Neural progenitor cell (in vitro differentiated cells): ENCODE measurements at regions not wholly inside any gene's neighbourhood (a gene's known extent, or its start where the extent isn't known, plus 50 kb on each side); places are given as distances from the start of the nearest gene placed in this dataset.

Experiments
- DNase-seq: peaks from one replicate; pipeline ENCODE4 v3.0.0-alpha.2; 2016; ENCODE audit warnings: low spot score
- H2AFZ ChIP-seq: fragments of 200-600 bp; sonication (generic); replicated peaks from 2 replicates; pipeline ENCODE4 v1.6.1; 2016; ENCODE audit warnings: antibody characterized with exemption
- H3F3A ChIP-seq: fragments of 200-600 bp; sonication (generic); 2 replicates; pipeline ENCODE4 v1.6.1; 2016; ENCODE audit warnings: antibody characterized with exemption, low read depth
- H3K27ac ChIP-seq: fragments of 200-600 bp; sonication (generic); 2 replicates; pipeline ENCODE4 v1.5.1; 2016; ENCODE audit warnings: mild to moderate bottlenecking
- H3K27me3 ChIP-seq: fragments of 200-600 bp; sonication (generic); 2 replicates; pipeline ENCODE4 v1.6.1; 2016; ENCODE audit warnings: mild to moderate bottlenecking, moderate library complexity
- H3K36me3 ChIP-seq: fragments of 200-600 bp; sonication (generic); 2 replicates; pipeline ENCODE4 v1.5.1; 2016
- H3K4me1 ChIP-seq: fragments of 200-600 bp; sonication (generic); 2 replicates; pipeline ENCODE4 v1.6.1; 2016; ENCODE audit warnings: mixed run types
- H3K4me2 ChIP-seq: fragments of 200-600 bp; sonication (generic); 2 replicates; pipeline ENCODE4 v1.6.1; 2016
- H3K4me3 ChIP-seq: fragments of 200-600 bp; sonication (generic); 2 replicates; pipeline ENCODE4 v1.5.1; 2016
- H3K79me2 ChIP-seq: fragments of 200-600 bp; sonication (generic); 2 replicates; pipeline ENCODE4 v1.6.1; 2016; ENCODE audit warnings: low read depth
- H3K9ac ChIP-seq: fragments of 200-600 bp; sonication (generic); 2 replicates; pipeline ENCODE4 v1.6.1; 2016
- H3K9me3 ChIP-seq: fragments of 200-600 bp; sonication (generic); 2 replicates; pipeline ENCODE4 v1.5.1; 2016; ENCODE audit warnings: low read depth
- H4K20me1 ChIP-seq: fragments of 200-600 bp; sonication (generic); 2 replicates; pipeline ENCODE4 v1.6.1; 2016; ENCODE audit warnings: low read depth
- H3K27ac Mint-ChIP-seq: 3 replicates; pipeline ENCODE4 v1.8.0; 2021; ENCODE audit warnings: mixed read lengths
- H3K27me3 Mint-ChIP-seq: 2 replicates; pipeline ENCODE4 v1.8.0; 2022; ENCODE audit warnings: low read depth, mild to moderate bottlenecking, inconsistent platforms, moderate library complexity, mixed read lengths; ENCODE audit not compliant: insufficient read depth
- H3K36me3 Mint-ChIP-seq: 3 replicates; pipeline ENCODE4 v1.8.0; 2021; ENCODE audit warnings: mixed read lengths
- H3K4me1 Mint-ChIP-seq: 3 replicates; pipeline ENCODE4 v1.8.0; 2021; ENCODE audit warnings: mixed read lengths
- H3K4me3 Mint-ChIP-seq: 3 replicates; pipeline ENCODE4 v1.8.0; 2021; ENCODE audit warnings: mild to moderate bottlenecking, moderate library complexity, mixed read lengths
- H3K9me3 Mint-ChIP-seq: 3 replicates; pipeline ENCODE4 v1.8.0; 2020; ENCODE audit warnings: mixed read lengths
- EZH2 ChIP-seq: fragments of 200-600 bp; sonication (generic); IDR thresholded peaks from 2 replicates; pipeline ENCODE4 v1.6.1; 2017; ENCODE audit warnings: antibody characterized with exemption, mild to moderate bottlenecking, moderate library complexity
- EZH2phosphoT487 ChIP-seq: fragments of 200-600 bp; sonication (generic); IDR thresholded peaks from 2 replicates; pipeline ENCODE4 v1.6.1; 2017; ENCODE audit warnings: antibody characterized with exemption
- TF ChIP-seq, protein P1 (sequence below): fragments of 200-600 bp; sonication (generic); IDR thresholded peaks from 2 replicates; pipeline ENCODE4 v1.5.1; 2017; ENCODE audit warnings: antibody characterized with exemption, mild to moderate bottlenecking

DNA sequence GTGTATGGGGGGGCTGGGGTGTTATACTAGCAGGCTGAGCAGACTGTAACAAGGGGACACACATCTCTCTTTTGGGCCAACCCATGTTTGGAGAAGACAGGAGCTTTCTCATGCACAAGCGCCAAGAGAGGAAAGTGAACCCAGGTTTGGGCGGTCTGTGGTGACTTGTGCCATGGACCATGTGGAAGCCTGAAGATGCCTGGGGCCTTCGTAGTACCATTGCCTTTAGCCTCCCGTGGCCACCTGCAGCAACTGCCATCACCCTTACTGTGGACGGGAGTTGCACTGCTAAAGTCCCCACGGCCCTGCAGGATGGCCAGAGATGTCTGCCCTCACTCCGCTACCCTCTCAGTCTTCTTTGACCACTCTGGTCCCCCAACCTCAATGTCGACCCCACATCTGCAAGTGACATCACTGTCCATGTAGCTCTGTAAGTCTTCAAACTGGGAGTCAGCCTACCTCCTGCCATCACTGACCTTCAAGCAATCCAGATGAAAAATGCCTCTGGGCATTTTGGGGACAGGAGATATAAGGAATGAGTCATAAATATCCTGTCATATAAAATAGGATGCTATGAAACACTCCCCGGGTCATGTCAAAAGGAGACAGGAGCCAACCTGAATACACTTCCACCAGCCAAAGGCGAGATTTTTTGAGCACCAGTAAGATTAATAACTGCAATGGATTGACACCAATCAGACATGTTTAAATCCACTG lies 74.7 kb upstream of the C15orf39 start:
- no peak for TF ChIP-seq EZH2
- TF ChIP-seq, protein P1, sequence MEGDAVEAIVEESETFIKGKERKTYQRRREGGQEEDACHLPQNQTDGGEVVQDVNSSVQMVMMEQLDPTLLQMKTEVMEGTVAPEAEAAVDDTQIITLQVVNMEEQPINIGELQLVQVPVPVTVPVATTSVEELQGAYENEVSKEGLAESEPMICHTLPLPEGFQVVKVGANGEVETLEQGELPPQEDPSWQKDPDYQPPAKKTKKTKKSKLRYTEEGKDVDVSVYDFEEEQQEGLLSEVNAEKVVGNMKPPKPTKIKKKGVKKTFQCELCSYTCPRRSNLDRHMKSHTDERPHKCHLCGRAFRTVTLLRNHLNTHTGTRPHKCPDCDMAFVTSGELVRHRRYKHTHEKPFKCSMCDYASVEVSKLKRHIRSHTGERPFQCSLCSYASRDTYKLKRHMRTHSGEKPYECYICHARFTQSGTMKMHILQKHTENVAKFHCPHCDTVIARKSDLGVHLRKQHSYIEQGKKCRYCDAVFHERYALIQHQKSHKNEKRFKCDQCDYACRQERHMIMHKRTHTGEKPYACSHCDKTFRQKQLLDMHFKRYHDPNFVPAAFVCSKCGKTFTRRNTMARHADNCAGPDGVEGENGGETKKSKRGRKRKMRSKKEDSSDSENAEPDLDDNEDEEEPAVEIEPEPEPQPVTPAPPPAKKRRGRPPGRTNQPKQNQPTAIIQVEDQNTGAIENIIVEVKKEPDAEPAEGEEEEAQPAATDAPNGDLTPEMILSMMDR: no peak
- no peak for TF ChIP-seq EZH2phosphoT487
- no peaks in the 10 kb centered on the region for H3K79me2 ChIP-seq
- Mint-ChIP-seq H3K4me3 (no peak overlapping the region), H3K27ac (no peak overlapping the region), H3K36me3 (no peaks in the 10 kb centered on the region), H3K4me1 (peaks cover 16% of the 10 kb centered on the region), H3K9me3 (no peaks in the 10 kb centered on the region), H3K27me3 (no peaks in the 10 kb centered on the region)
- no peak overlapping the region for H2AFZ ChIP-seq
- H3K27me3 ChIP-seq: no peaks in the 10 kb centered on the region
- H4K20me1 ChIP-seq: no peaks in the 10 kb centered on the region
- no peak overlapping the region for H3K4me3 ChIP-seq
- H3K4me1 ChIP-seq: peaks cover 15% of the 10 kb centered on the region
- H3K9me3 ChIP-seq: no peaks in the 10 kb centered on the region
- no peaks in the 10 kb centered on the region for H3K36me3 ChIP-seq
- no peak for DNase-seq
- H3K27ac ChIP-seq: no peak overlapping the region
- H3K4me2 ChIP-seq: no peak overlapping the region
- H3K9ac ChIP-seq: no peak overlapping the region
- peaks cover 12% of the 10 kb centered on the region for H3F3A ChIP-seq

DNA sequence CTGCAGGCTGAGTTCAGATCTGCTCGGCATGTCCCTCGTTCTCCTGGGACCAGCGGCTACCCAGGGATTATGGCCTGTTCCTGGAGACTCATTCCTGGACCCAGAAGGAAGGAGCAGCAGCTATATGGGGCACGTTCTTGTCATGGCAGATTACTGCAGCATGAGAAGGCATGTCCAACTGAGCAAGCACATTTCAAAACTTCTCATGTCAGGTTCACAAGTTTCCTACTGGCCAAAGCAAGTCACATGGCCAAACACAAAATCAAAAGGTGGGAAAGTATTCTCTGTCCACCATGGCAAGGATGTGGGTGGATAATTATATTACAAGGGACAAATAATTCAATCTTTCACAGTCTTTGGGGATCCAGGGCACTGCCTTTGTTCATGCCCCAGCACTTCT lies 71.9 kb upstream of the C15orf39 start:
- DNase-seq: no peak
- no peak overlapping the region for H3K4me3 Mint-ChIP-seq
- no peak overlapping the region for H2AFZ ChIP-seq

DNA sequence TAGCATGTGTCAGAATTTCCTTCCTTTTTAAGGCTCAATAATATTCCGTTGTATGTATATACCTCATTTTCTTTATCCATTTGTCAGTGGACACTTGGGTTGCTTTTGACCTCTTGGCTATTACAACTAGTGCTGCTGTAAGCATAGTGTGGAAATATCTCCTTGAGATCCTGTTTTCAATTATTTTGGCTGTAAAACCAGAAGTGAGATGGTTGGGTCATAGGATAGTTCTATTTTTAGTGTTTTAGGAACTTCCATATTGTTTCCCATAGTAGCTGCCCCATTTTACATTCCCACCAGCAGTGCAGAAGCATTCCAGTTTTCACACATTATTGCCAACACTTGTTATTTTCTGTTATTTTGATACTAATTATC lies 70.4 kb upstream of the C15orf39 start:
- Mint-ChIP-seq H3K9me3 (no peaks in the 10 kb centered on the region), H3K27ac (no peak overlapping the region), H3K27me3 (no peaks in the 10 kb centered on the region), H3K4me3 (no peak overlapping the region), H3K36me3 (no peaks in the 10 kb centered on the region), H3K4me1 (peaks cover 16% of the 10 kb centered on the region)
- no peaks in the 10 kb centered on the region for H3K79me2 ChIP-seq
- DNase-seq: no peak
- H3K27ac ChIP-seq: no peak overlapping the region
- no peaks in the 10 kb centered on the region for H3K9me3 ChIP-seq
- H4K20me1 ChIP-seq: no peaks in the 10 kb centered on the region
- no peaks in the 10 kb centered on the region for H3F3A ChIP-seq
- H3K9ac ChIP-seq: no peak overlapping the region
- peaks cover 7% of the 10 kb centered on the region for H3K4me1 ChIP-seq
- TF ChIP-seq EZH2phosphoT487: no peak
- TF ChIP-seq, protein P1: no peak
- TF ChIP-seq EZH2: no peak
- H3K4me3 ChIP-seq: no peak overlapping the region
- H3K36me3 ChIP-seq: no peaks in the 10 kb centered on the region
- H2AFZ ChIP-seq: no peak overlapping the region
- H3K27me3 ChIP-seq: no peaks in the 10 kb centered on the region
- no peak overlapping the region for H3K4me2 ChIP-seq

More for the DNA sequence above, 71.9 kb upstream of the C15orf39 start:
- Mint-ChIP-seq H3K4me1 (peaks cover 16% of the 10 kb centered on the region), H3K36me3 (no peaks in the 10 kb centered on the region), H3K27me3 (no peaks in the 10 kb centered on the region), H3K27ac (peak overlapping the region; percentile 62), H3K9me3 (no peaks in the 10 kb centered on the region)
- H3K4me3 ChIP-seq: no peak overlapping the region
- no peaks in the 10 kb centered on the region for H3K36me3 ChIP-seq
- H3F3A ChIP-seq: no peaks in the 10 kb centered on the region
- TF ChIP-seq EZH2phosphoT487 (no peak), EZH2 (no peak)
- TF ChIP-seq, protein P1: no peak
- H3K79me2 ChIP-seq: no peaks in the 10 kb centered on the region
- H3K4me2 ChIP-seq: peak overlapping the region; percentile 11
- peaks cover 7% of the 10 kb centered on the region for H3K4me1 ChIP-seq
- no peaks in the 10 kb centered on the region for H3K9me3 ChIP-seq
- no peaks in the 10 kb centered on the region for H4K20me1 ChIP-seq
- H3K27ac ChIP-seq: no peak overlapping the region
- H3K27me3 ChIP-seq: no peaks in the 10 kb centered on the region
- no peak overlapping the region for H3K9ac ChIP-seq
